ENCODE measurements at regions not wholly inside any gene's neighbourhood (a gene's known extent, or its start where the extent isn't known, plus 50 kb on each side); places are given as distances from the start of the nearest gene placed in this dataset.
"Not testable (repeated sequence)": the region's sequence is repeated elsewhere in the genome, so short reads cannot be mapped to it uniquely, and the experiment has no call there.

DNA sequence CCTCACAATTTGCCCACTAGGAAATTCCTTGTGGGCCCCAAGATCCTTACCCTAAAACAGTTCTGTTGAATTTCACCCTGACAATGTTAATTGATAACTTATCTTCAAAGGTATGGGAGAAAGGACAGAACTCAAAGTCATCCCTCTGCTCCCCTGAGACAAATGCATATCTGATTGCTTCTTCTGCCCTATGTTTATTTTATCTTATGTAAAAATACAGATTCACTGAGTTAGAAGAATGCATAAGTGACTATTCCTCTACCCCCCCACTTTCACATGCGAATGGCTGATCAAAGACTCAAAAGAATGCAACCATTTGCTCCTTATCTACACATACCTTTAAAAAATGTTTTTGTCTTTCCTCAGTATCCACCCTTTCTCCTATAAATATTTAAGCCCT is 235.7 kb upstream of the SEMA3C start:
- DNase-seq, result no peak
- Mint-ChIP-seq H3K9me3 (no peaks in the 10 kb centered on the region), H3K27ac (no peak overlapping the region), H3K27me3 (no peaks in the 10 kb centered on the region), H3K4me3 (no peak overlapping the region), H3K4me1 (no peaks in the 10 kb centered on the region), H3K36me3 (no peaks in the 10 kb centered on the region)
- ATAC-seq (replicated peaks), result no peak

- H3K4me1 Mint-ChIP-seq; ATAC-seq (replicated peaks); H3K27me3 Mint-ChIP-seq; DNase-seq; H3K9me3 Mint-ChIP-seq; H3K36me3 Mint-ChIP-seq; H3K27ac Mint-ChIP-seq; H3K4me3 Mint-ChIP-seq: not testable (repeated sequence)
Measured at GRCh38 chr7:81152925-81153324, 234.1 kb upstream of the SEMA3C start.

DNA sequence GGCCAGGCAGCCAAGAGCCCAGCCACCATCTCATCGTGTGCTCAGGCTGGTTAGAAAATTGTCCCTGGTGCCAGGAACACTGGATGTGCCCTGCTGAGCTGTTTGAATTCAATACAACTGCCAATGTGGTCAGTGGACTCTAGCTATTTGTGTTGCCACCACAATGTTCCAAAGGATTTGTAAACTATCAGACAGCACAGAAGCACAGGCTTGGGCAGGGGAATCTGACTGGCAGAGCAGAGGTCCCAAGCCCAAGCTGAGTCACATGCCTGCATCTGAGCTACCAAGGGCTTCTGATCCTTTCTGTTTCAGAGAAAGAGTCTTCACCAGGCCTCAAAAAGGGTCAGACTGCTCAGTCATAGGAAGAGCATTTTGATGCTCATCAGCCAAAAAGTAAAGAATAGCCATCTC is 232.1 kb upstream of the SEMA3C start:
- ATAC-seq (replicated peaks) (no peak), DNase-seq (no peak)
- Mint-ChIP-seq H3K4me3 (no peak overlapping the region), H3K9me3 (peaks cover 2 to 3% of the 10 kb centered on the region in 2 donors), H3K4me1 (no peaks in the 10 kb centered on the region), H3K27ac (no peak overlapping the region), H3K36me3 (no peaks in the 10 kb centered on the region), H3K27me3 (no peaks in the 10 kb centered on the region)

DNA sequence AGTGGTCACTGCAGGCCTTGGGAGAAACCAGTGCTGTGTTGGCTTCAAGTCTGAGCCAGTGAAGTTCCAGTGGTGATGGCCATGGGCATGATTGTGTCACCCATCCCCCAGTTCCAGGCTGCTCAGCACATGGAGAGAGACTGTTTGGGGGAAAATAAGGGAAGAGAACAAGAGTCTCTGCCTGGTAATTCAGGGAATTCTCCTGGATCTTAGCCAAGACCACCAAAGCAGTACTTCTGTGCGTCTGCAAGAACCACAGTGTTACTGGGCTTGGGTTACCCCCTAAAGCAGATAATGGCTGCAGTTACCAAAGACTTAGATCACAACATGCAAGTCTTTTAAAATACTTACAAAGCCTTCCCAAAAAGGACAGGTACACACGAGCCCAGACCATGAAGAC is 225.0 kb upstream of the SEMA3C start:
- Mint-ChIP-seq H3K27ac (no peak overlapping the region), H3K9me3 (peaks cover 0 to 3% of the 10 kb centered on the region in 2 donors), H3K27me3 (no peaks in the 10 kb centered on the region), H3K36me3 (no peaks in the 10 kb centered on the region), H3K4me1 (no peaks in the 10 kb centered on the region), H3K4me3 (no peak overlapping the region)
- ATAC-seq (replicated peaks), result no peak
- no peak for DNase-seq

- DNase-seq, H3K4me1 Mint-ChIP-seq: not testable (repeated sequence)
- H3K4me3 Mint-ChIP-seq, result peak overlapping the region in 1 of 2 donors; percentile 8
Measured at GRCh38 chr7:81141257-81142205, 222.7 kb upstream of the SEMA3C start.

GRCh38 chr7:81140775-81141174 is 221.9 kb upstream of the SEMA3C start:
- no peak overlapping the region for H3K27ac Mint-ChIP-seq
- H3K36me3 Mint-ChIP-seq, result no peaks in the 10 kb centered on the region
- ATAC-seq (replicated peaks) (peak in 1 of 2 donors; percentile 51), DNase-seq (no peak)
- no peaks in the 10 kb centered on the region for H3K4me1 Mint-ChIP-seq
- H3K4me3 Mint-ChIP-seq, result no peak overlapping the region
- no peaks in the 10 kb centered on the region for H3K27me3 Mint-ChIP-seq
- H3K9me3 Mint-ChIP-seq, result peaks cover 0 to 1% of the 10 kb centered on the region in 2 donors

More at GRCh38 chr7:81141257-81142205, 222.7 kb upstream of the SEMA3C start:
- not testable (repeated sequence) for H3K36me3 Mint-ChIP-seq, H3K27ac Mint-ChIP-seq, H3K9me3 Mint-ChIP-seq, H3K27me3 Mint-ChIP-seq
- ATAC-seq (replicated peaks), result peak in 1 of 2 donors; percentile 12

DNA sequence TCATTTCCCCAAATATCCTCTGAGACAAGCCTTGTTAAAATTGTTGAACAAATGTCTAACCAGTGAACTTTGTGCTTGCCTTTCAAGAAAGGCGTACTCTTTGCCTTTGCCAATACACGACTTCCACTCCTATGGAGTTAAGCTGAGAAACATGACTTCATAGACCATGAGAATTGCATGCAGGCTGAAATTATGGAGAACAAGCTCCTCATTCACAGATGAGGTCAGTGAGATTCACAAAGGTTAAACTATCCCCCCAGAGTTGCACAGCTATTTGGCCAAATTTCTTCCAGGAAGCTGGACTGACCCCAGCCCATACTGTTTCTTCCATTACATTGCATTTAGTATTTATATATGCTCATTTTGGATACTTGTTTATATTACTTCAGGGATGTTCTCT is 221.4 kb upstream of the SEMA3C start:
- Mint-ChIP-seq H3K4me3 (no peak overlapping the region), H3K27me3 (no peaks in the 10 kb centered on the region), H3K4me1 (no peaks in the 10 kb centered on the region), H3K9me3 (no peaks in the 10 kb centered on the region), H3K27ac (no peak overlapping the region), H3K36me3 (no peaks in the 10 kb centered on the region)
- no peak for ATAC-seq (replicated peaks)
- DNase-seq, result no peak

DNA sequence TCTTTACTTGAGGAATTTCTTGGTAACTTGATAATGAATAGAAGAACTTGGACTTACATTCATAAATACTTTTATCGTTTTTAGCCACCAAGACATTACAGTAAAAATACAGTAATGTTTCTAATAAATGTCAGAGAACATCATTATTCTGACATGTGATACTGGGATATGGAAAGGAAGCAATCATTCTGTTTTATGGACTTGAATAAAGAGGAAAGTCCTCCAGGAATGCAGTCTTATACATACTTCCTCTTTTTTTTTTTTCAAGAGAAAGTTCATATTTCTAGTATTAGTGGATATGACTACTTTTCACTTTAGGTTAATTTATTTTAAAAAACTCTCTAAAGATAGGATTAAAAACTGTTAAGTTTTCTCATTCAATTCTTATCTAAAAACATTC is 220.0 kb upstream of the SEMA3C start:
- no peak overlapping the region for H3K4me3 Mint-ChIP-seq
- ATAC-seq (replicated peaks), result no peak

DNA sequence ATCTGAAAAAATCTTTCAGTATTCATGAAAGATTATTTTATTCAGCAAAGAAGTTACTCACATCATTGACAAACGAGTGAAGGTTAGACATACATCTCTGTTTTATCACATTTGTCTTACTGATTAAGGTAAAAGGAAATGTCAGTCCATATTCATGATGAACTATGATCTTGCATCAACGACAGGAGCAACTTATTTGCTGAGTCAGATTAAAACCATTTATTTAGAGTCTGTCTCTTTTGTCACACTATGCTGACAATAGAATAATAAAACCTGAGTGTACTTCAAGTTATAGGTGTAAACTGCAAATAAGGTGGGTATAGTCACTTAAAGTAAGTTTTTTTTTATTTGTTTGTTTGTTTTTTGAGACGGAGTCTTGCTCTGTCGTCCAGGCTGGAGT is 216.5 kb upstream of the SEMA3C start:
- H3K27ac Mint-ChIP-seq, result no peak overlapping the region
- H3K4me1 Mint-ChIP-seq, result no peaks in the 10 kb centered on the region

More for the DNA sequence above, 220.0 kb upstream of the SEMA3C start:
- no peak for DNase-seq
- Mint-ChIP-seq H3K36me3 (no peaks in the 10 kb centered on the region), H3K9me3 (no peaks in the 10 kb centered on the region), H3K4me1 (no peaks in the 10 kb centered on the region), H3K27me3 (no peaks in the 10 kb centered on the region), H3K27ac (no peak overlapping the region)

GRCh38 chr7:81128011-81128410 is 209.2 kb upstream of the SEMA3C start:
- no peak overlapping the region for H3K27ac Mint-ChIP-seq
- peaks cover 14 to 19% of the 10 kb centered on the region in 2 donors for H3K9me3 Mint-ChIP-seq
- no peaks in the 10 kb centered on the region for H3K36me3 Mint-ChIP-seq
- DNase-seq (no peak), ATAC-seq (replicated peaks) (no peak)
- no peaks in the 10 kb centered on the region for H3K4me1 Mint-ChIP-seq
- H3K4me3 Mint-ChIP-seq, result no peak overlapping the region
- H3K27me3 Mint-ChIP-seq, result no peaks in the 10 kb centered on the region

More for the DNA sequence above, 216.5 kb upstream of the SEMA3C start:
- H3K36me3 Mint-ChIP-seq, result no peaks in the 10 kb centered on the region
- peaks cover 0 to 4% of the 10 kb centered on the region in 2 donors for H3K9me3 Mint-ChIP-seq
- H3K4me3 Mint-ChIP-seq, result no peak overlapping the region
- no peak for ATAC-seq (replicated peaks)
- H3K27me3 Mint-ChIP-seq, result no peaks in the 10 kb centered on the region
- DNase-seq, result no peak

DNA sequence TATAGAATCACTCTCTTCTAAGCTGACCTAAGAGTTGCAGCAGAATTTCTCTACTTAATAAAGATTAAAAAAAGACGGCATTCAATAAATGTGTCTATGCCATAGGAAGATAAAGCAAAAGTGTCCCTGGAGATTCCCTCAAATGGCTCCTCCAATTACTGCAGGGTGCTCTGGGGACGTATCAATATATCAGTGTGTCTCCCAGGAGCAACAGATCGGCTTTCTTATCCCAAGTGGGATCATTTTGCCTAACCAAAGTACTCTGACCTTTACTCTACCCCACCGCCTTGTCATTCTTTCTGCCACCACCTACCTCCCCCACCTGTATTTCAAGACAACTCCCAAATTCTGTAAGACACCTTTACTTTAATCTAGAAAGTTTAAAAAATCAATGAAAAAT is 202.0 kb upstream of the SEMA3C start:
- DNase-seq, result no peak
- Mint-ChIP-seq H3K9me3 (peaks cover 0 to 4% of the 10 kb centered on the region in 2 donors), H3K36me3 (no peaks in the 10 kb centered on the region), H3K4me3 (no peak overlapping the region), H3K27me3 (no peaks in the 10 kb centered on the region), H3K4me1 (no peaks in the 10 kb centered on the region), H3K27ac (no peak overlapping the region)
- ATAC-seq (replicated peaks), result no peak

DNA sequence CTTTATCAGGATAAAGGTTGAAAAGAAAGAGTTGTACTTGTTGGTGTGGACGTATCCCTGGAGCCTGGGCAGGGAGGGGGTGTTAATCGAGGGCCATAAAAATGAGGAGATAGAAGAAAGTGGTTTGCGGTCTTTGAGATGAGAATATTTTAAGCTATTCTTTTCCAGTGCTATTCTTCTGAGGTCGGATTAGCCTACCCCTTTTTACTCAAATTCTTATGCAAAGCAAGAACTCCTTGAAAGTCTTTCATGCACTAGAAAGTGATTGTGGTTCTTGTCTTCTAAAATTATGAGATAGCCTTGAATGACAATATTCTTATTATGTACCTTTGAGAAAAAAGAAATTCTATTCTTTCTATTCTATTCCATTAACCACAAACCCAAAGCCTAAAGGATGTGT is 201.3 kb upstream of the SEMA3C start:
- Mint-ChIP-seq H3K9me3 (peaks cover 0 to 4% of the 10 kb centered on the region in 2 donors), H3K27ac (no peak overlapping the region), H3K4me3 (no peak overlapping the region), H3K36me3 (no peaks in the 10 kb centered on the region), H3K27me3 (no peaks in the 10 kb centered on the region), H3K4me1 (no peaks in the 10 kb centered on the region)
- no peak for ATAC-seq (replicated peaks)
- DNase-seq, result no peak

DNA sequence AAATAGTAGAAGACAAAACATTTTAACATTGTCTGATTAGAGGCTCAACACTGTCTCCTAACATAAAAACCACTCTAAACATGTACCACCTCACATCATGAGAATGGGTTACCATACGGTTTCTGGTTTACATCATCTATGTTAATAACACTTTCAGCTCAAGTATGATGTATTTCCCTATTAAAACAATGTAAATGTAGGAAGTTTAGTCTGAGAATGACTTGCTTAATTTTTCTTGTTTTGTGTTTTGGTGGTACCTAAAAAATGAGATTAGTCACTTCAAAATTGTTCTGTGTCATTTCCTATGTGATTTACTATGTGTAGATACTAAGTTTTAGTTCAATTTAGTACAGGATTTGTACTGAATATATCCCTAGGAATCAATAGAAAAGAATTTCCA is 195.8 kb upstream of the SEMA3C start:
- no peaks in the 10 kb centered on the region for H3K36me3 Mint-ChIP-seq
- no peaks in the 10 kb centered on the region for H3K27me3 Mint-ChIP-seq
- H3K27ac Mint-ChIP-seq, result no peak overlapping the region
- ATAC-seq (replicated peaks) (no peak), DNase-seq (no peak)
- H3K9me3 Mint-ChIP-seq, result peaks cover 0 to 2% of the 10 kb centered on the region in 2 donors
- no peak overlapping the region for H3K4me3 Mint-ChIP-seq
- H3K4me1 Mint-ChIP-seq, result no peaks in the 10 kb centered on the region

DNA sequence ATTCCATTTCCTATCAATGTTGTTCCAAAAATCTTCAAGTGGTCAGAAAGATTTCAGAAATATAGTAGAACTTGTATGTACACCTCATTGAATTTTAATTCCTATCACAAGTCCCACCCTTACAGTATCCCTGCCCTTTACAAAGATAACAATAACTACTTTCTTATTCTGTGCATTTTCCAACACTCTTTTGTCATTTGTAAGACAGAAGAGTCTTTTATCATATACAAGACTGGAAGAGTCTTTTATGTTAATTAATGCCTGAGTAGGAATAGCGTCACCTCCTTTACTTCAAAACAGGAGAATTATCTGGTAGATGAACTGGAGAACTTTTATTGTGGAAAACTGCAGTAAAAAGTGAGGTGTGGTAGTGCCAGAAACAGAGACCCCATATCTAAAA is 193.9 kb upstream of the SEMA3C start:
- H3K27me3 Mint-ChIP-seq, result no peaks in the 10 kb centered on the region
- DNase-seq (no peak), ATAC-seq (replicated peaks) (no peak)
- H3K27ac Mint-ChIP-seq, result no peak overlapping the region
- no peaks in the 10 kb centered on the region for H3K4me1 Mint-ChIP-seq
- H3K9me3 Mint-ChIP-seq, result no peaks in the 10 kb centered on the region
- no peaks in the 10 kb centered on the region for H3K36me3 Mint-ChIP-seq
- no peak overlapping the region for H3K4me3 Mint-ChIP-seq

- H3K9me3 Mint-ChIP-seq, result no peaks in the 10 kb centered on the region
- ATAC-seq (replicated peaks) (no peak), DNase-seq (no peak)
- H3K4me1 Mint-ChIP-seq, result no peaks in the 10 kb centered on the region
- no peaks in the 10 kb centered on the region for H3K27me3 Mint-ChIP-seq
- no peak overlapping the region for H3K4me3 Mint-ChIP-seq
- H3K36me3 Mint-ChIP-seq, result no peaks in the 10 kb centered on the region
- no peak overlapping the region for H3K27ac Mint-ChIP-seq
Measured at GRCh38 chr7:81111781-81112540, 193.1 kb upstream of the SEMA3C start.
